GM18517 (cell line): ENCODE measurements at regions not wholly inside any gene's neighbourhood (a gene's known extent, or its start where the extent isn't known, plus 50 kb on each side); places are given as distances from the start of the nearest gene placed in this dataset.

Experiments used
- ATAC-seq: cut with Tn5 transposase; IDR thresholded peaks from one replicate; pipeline ENCODE4 v1.9.1; 2021; ENCODE audit warnings: mild to moderate bottlenecking, moderate library complexity; ENCODE audit not compliant: unreplicated experiment

- no peak for ATAC-seq
Observed at GRCh38 chr2:217421834-217422233, 562.0 kb upstream of the TNP1 start.

GRCh38 chr2:217420854-217421253 is 561.0 kb upstream of the TNP1 start:
- no peak for ATAC-seq

GRCh38 chr2:217419055-217419671 is 559.3 kb upstream of the TNP1 start:
- ATAC-seq = no peak

- no peak for ATAC-seq
Observed at GRCh38 chr2:217418544-217418943, 558.7 kb upstream of the TNP1 start.

GRCh38 chr2:217418090-217418489 is 558.2 kb upstream of the TNP1 start:
- ATAC-seq = no peak

- ATAC-seq = no peak
Observed at GRCh38 chr2:217417536-217417935, 557.7 kb upstream of the TNP1 start.

GRCh38 chr2:217415316-217415715 is 555.5 kb upstream of the TNP1 start:
- peak; percentile 79 for ATAC-seq

GRCh38 chr2:217414429-217414828 is 554.6 kb upstream of the TNP1 start:
- ATAC-seq = no peak

- no peak for ATAC-seq
Observed at GRCh38 chr2:217413193-217413592, 553.3 kb upstream of the TNP1 start.

- ATAC-seq = no peak
Observed at GRCh38 chr2:217412721-217413120, 552.9 kb upstream of the TNP1 start.

- no peak for ATAC-seq
Observed at GRCh38 chr2:217412277-217412676, 552.4 kb upstream of the TNP1 start.

GRCh38 chr2:217410681-217410960 is 550.8 kb upstream of the TNP1 start:
- ATAC-seq = no peak

GRCh38 chr2:217409949-217410680 is 550.3 kb upstream of the TNP1 start:
- no peak for ATAC-seq

- no peak for ATAC-seq
Observed at GRCh38 chr2:217407362-217407761, 547.5 kb upstream of the TNP1 start.

- no peak for ATAC-seq
Observed at GRCh38 chr2:217404236-217404760, 544.4 kb upstream of the TNP1 start.

- no peak for ATAC-seq
Observed at GRCh38 chr2:217402761-217403383, 543.0 kb upstream of the TNP1 start.

GRCh38 chr2:217402144-217402543 is 542.3 kb upstream of the TNP1 start:
- ATAC-seq = no peak

- ATAC-seq = no peak
Observed at GRCh38 chr2:217399291-217399690, 539.4 kb upstream of the TNP1 start.

GRCh38 chr2:217398860-217399259 is 539.0 kb upstream of the TNP1 start:
- ATAC-seq = no peak

GRCh38 chr2:217398101-217398500 is 538.2 kb upstream of the TNP1 start:
- no peak for ATAC-seq

- ATAC-seq = no peak
Observed at GRCh38 chr2:217396586-217396985, 536.7 kb upstream of the TNP1 start.

- ATAC-seq = no peak
Observed at GRCh38 chr2:217396165-217396564, 536.3 kb upstream of the TNP1 start.
